DOHH2 (cell line): ENCODE measurements at regions not wholly inside any gene's neighbourhood (a gene's known extent, or its start where the extent isn't known, plus 50 kb on each side); places are given as distances from the start of the nearest gene placed in this dataset.

ENCODE experiments used
- CTCF ChIP-seq: fragments of 200-600 bp; sonication (generic); IDR thresholded peaks from one replicate; pipeline ENCODE4 v1.5.1; 2014; ENCODE audit warnings: antibody characterized with exemption, mild to moderate bottlenecking, low read depth, low read length; ENCODE audit not compliant: poor library complexity, severe bottlenecking
- EZH2phosphoT487 ChIP-seq: fragments of 200-600 bp; sonication (generic); IDR thresholded peaks from 2 replicates; pipeline ENCODE4 v1.6.1; 2017; ENCODE audit warnings: borderline replicate concordance, mild to moderate bottlenecking, antibody characterized with exemption, low read length, moderate library complexity, mixed read lengths

GRCh38 chr2:239862613-239863012 is 162.5 kb downstream of the NDUFA10 start:
- TF ChIP-seq CTCF (no peak), EZH2phosphoT487 (no peak)
